Upper lobe of left lung (tissue), 4 donors: ENCODE measurements at regions not wholly inside any gene's neighbourhood (a gene's known extent, or its start where the extent isn't known, plus 50 kb on each side); places are given as distances from the start of the nearest gene placed in this dataset.

ENCODE experiments used
- POLR2AphosphoS5 ChIP-seq, 2 donors: sonication (generic); formaldehyde crosslinking; IDR thresholded peaks; one replicate each; pipeline ENCODE4 v1.5.1; 2017; ENCODE audit warnings: antibody characterized with exemption in 2 of 2
- TF ChIP-seq, protein P1 (sequence below), 6 experiments: fragments of 450-650 bp in 4 of 6; fragments of 200-600 bp in 2 of 6; sonication (generic) in 2 of 6; IDR thresholded peaks; one replicate each; pipeline ENCODE4 v1.5.1; 2016 to 2019; ENCODE audit warnings: antibody characterized with exemption in 6 of 6

DNA sequence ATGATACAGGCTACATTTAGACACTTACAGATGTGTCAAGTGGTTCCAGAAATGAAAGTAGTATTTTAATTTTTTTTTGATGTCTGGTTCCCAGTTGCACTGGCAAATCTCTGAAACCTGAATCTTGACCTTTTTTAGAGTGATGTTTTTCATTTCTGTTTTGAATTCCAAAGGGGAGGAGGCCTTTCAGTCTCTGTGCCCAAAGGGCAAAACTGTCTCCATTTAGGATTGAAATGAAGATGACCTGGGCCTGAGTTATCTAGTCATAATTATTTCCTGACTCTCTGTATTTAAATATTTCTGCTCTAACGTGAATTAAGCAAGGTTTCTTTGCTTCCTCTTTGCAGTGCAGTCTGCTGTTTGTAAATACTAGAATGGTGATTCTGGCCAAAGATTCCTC, 252.9 kb upstream of the ZFP64 start:
- no peak for TF ChIP-seq POLR2AphosphoS5 (IDR thresholded peaks at IDR 0.05)
- TF ChIP-seq, protein P1, sequence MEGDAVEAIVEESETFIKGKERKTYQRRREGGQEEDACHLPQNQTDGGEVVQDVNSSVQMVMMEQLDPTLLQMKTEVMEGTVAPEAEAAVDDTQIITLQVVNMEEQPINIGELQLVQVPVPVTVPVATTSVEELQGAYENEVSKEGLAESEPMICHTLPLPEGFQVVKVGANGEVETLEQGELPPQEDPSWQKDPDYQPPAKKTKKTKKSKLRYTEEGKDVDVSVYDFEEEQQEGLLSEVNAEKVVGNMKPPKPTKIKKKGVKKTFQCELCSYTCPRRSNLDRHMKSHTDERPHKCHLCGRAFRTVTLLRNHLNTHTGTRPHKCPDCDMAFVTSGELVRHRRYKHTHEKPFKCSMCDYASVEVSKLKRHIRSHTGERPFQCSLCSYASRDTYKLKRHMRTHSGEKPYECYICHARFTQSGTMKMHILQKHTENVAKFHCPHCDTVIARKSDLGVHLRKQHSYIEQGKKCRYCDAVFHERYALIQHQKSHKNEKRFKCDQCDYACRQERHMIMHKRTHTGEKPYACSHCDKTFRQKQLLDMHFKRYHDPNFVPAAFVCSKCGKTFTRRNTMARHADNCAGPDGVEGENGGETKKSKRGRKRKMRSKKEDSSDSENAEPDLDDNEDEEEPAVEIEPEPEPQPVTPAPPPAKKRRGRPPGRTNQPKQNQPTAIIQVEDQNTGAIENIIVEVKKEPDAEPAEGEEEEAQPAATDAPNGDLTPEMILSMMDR (IDR thresholded peaks at IDR 0.05): no peak
